ENCODE measurements at regions not wholly inside any gene's neighbourhood (a gene's known extent, or its start where the extent isn't known, plus 50 kb on each side); places are given as distances from the start of the nearest gene placed in this dataset.

GRCh38 chr2:217203086-217203485 is 343.2 kb upstream of the TNP1 start:
- H3K9me3 ChIP-seq = peaks cover 0 to 15% (median 0%) of the 10 kb centered on the region in 11 donors
- ATAC-seq (no peak), DNase-seq (no peak)
- no peak overlapping the region for H3K27ac ChIP-seq
- no peak for TF ChIP-seq CTCF (IDR thresholded peaks at IDR 0.05)
- 98% methylated on average over 3 of the region's 3 CpGs for WGBS, 2 donors
- peaks cover 0 to 7% (median 0%) of the 10 kb centered on the region in 9 donors for H3K4me1 ChIP-seq
- no peak overlapping the region for H3K4me3 ChIP-seq
- intact Hi-C loops (cut with DNase I) = no loop called here
- no peaks in the 10 kb centered on the region for H3K36me3 ChIP-seq
- peaks cover 0 to 71% (median 0%) of the 10 kb centered on the region in 7 donors for H3K27me3 ChIP-seq

- no peak for TF ChIP-seq CTCF (IDR thresholded peaks at IDR 0.05)
- H3K36me3 ChIP-seq = no peaks in the 10 kb centered on the region
- 88 to 90% methylated on average over 2 of the region's 2 CpGs for WGBS, 2 donors
- peaks cover 0 to 5% (median 0%) of the 10 kb centered on the region in 9 donors for H3K4me1 ChIP-seq
- intact Hi-C loops (cut with DNase I) = no loop called here
- DNase-seq (no peak), ATAC-seq (no peak)
- H3K4me3 ChIP-seq = no peak overlapping the region
- H3K27ac ChIP-seq = no peak overlapping the region
- peaks cover 0 to 21% (median 0%) of the 10 kb centered on the region in 11 donors for H3K9me3 ChIP-seq
- peaks cover 0 to 57% (median 0%) of the 10 kb centered on the region in 7 donors for H3K27me3 ChIP-seq
Observed at GRCh38 chr2:217199255-217199630, 339.4 kb upstream of the TNP1 start.

- peaks cover 0 to 14% (median 0%) of the 10 kb centered on the region in 11 donors for H3K9me3 ChIP-seq
- no peak overlapping the region for H3K4me3 ChIP-seq
- no peak overlapping the region for H3K27ac ChIP-seq
- H3K27me3 ChIP-seq = peaks cover 0 to 46% (median 0%) of the 10 kb centered on the region in 7 donors
- intact Hi-C loops (cut with DNase I) = no loop called here
- H3K4me1 ChIP-seq = peaks cover 0 to 5% (median 0%) of the 10 kb centered on the region in 9 donors
- no peak for DNase-seq
- peak in 5 of 8 donors; percentile 18 to 74 (median 29) for ATAC-seq
- H3K36me3 ChIP-seq = no peaks in the 10 kb centered on the region
- 59 to 68% methylated on average over 7 of the region's 7 CpGs for WGBS, 2 donors
- TF ChIP-seq CTCF (IDR thresholded peaks at IDR 0.05) = no peak
Observed at GRCh38 chr2:217195658-217196446, 336.0 kb upstream of the TNP1 start.

GRCh38 chr2:217195016-217195415 is 335.2 kb upstream of the TNP1 start:
- no peak for DNase-seq
- H3K36me3 ChIP-seq = no peaks in the 10 kb centered on the region
- intact Hi-C loops (cut with DNase I) = no loop called here
- peaks cover 0 to 14% (median 0%) of the 10 kb centered on the region in 11 donors for H3K9me3 ChIP-seq
- no peak overlapping the region for H3K4me3 ChIP-seq
- H3K27ac ChIP-seq = no peak overlapping the region
- no peak for ATAC-seq
- TF ChIP-seq CTCF (IDR thresholded peaks at IDR 0.05) = no peak
- H3K4me1 ChIP-seq = peaks cover 0 to 5% (median 0%) of the 10 kb centered on the region in 9 donors
- H3K27me3 ChIP-seq = peaks cover 0 to 43% (median 0%) of the 10 kb centered on the region in 7 donors
